Neural progenitor cell (in vitro differentiated cells): ENCODE measurements at regions not wholly inside any gene's neighbourhood (a gene's known extent, or its start where the extent isn't known, plus 50 kb on each side); places are given as distances from the start of the nearest gene placed in this dataset.

Experiments used
- EZH2 ChIP-seq: fragments of 200-600 bp; sonication (generic); IDR thresholded peaks from 2 replicates; pipeline ENCODE4 v1.6.1; 2017; ENCODE audit warnings: antibody characterized with exemption, mild to moderate bottlenecking, moderate library complexity
- TF ChIP-seq, protein P1 (sequence below): fragments of 200-600 bp; sonication (generic); IDR thresholded peaks from 2 replicates; pipeline ENCODE4 v1.5.1; 2017; ENCODE audit warnings: antibody characterized with exemption, mild to moderate bottlenecking

DNA sequence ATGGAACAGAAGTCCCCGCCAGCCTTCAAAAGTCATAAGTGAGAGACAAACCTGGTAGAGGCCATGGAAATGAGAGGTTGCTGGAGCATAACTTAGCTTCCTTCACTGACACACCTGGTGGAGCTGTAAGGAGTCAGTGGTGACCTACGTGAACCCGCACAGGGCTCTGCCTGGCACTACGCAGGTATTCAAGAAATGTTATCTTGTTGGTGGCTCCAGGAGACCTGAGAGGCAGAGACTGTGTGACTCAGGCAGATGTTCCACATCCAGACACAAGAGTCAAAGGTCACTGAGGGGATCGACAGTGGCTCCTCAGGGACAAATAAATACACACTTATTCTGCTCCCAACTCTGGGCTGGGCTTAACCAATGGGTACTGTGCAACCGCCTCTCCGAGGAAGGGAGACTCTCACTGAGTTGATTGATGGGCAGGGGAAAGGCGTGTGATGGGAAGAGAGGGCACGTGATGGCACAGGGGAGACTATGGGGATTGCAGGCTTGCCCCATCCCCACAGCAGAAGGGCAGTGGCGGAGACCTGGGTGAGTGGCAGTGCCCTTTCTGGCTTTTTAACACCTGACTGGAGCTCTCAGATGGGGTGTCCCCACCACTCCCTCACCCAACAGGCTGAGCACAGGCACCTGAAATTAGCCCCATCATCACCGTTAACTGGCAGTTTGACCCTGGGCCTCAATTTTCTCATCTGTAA is 111.7 kb upstream of the SMAD3 start:
- TF ChIP-seq, protein P1, sequence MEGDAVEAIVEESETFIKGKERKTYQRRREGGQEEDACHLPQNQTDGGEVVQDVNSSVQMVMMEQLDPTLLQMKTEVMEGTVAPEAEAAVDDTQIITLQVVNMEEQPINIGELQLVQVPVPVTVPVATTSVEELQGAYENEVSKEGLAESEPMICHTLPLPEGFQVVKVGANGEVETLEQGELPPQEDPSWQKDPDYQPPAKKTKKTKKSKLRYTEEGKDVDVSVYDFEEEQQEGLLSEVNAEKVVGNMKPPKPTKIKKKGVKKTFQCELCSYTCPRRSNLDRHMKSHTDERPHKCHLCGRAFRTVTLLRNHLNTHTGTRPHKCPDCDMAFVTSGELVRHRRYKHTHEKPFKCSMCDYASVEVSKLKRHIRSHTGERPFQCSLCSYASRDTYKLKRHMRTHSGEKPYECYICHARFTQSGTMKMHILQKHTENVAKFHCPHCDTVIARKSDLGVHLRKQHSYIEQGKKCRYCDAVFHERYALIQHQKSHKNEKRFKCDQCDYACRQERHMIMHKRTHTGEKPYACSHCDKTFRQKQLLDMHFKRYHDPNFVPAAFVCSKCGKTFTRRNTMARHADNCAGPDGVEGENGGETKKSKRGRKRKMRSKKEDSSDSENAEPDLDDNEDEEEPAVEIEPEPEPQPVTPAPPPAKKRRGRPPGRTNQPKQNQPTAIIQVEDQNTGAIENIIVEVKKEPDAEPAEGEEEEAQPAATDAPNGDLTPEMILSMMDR = no peak
- TF ChIP-seq EZH2 = no peak
